Body of pancreas (tissue), 4 donors: ENCODE measurements at regions not wholly inside any gene's neighbourhood (a gene's known extent, or its start where the extent isn't known, plus 50 kb on each side); places are given as distances from the start of the nearest gene placed in this dataset.

Experiments used
- POLR2A ChIP-seq, 3 donors: fragments of 450-650 bp; IDR thresholded peaks; one replicate each; pipeline ENCODE4 v1.6.1; 2016; ENCODE audit warnings: antibody characterized with exemption in 3 of 3, mild to moderate bottlenecking in 2 of 3
- TF ChIP-seq, protein P1 (sequence below), 7 experiments: fragments of 450-650 bp in 4 of 7; fragments of 200-600 bp in 3 of 7; sonication (generic) in 3 of 7; IDR thresholded peaks; one replicate each; pipeline ENCODE4 v1.5.1; 2016 to 2019; ENCODE audit warnings: antibody characterized with exemption in 7 of 7

DNA sequence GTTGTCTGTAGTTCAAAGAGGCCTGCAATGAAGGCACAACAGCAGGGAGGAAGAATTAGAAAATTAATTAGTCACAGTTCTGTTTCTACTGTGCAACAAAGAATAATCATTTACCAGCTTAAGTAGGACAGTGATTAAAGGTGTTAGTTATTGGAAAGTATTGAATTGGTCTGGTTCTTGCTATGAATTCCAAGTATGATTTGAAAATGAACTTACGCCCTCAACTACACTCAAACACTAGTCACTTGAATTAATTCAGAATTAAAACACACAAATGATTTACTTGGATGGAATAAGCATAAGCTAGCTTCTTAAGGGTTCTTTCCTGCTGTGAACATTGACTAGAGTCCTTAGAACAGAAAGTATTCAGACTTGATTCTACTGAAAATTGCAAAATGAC lies 69.9 kb upstream of the EXOC1L start:
- no peak for TF ChIP-seq POLR2A (IDR thresholded peaks at IDR 0.05)
- TF ChIP-seq, protein P1, sequence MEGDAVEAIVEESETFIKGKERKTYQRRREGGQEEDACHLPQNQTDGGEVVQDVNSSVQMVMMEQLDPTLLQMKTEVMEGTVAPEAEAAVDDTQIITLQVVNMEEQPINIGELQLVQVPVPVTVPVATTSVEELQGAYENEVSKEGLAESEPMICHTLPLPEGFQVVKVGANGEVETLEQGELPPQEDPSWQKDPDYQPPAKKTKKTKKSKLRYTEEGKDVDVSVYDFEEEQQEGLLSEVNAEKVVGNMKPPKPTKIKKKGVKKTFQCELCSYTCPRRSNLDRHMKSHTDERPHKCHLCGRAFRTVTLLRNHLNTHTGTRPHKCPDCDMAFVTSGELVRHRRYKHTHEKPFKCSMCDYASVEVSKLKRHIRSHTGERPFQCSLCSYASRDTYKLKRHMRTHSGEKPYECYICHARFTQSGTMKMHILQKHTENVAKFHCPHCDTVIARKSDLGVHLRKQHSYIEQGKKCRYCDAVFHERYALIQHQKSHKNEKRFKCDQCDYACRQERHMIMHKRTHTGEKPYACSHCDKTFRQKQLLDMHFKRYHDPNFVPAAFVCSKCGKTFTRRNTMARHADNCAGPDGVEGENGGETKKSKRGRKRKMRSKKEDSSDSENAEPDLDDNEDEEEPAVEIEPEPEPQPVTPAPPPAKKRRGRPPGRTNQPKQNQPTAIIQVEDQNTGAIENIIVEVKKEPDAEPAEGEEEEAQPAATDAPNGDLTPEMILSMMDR (IDR thresholded peaks at IDR 0.05): no peak
